ENCODE measurements at regions not wholly inside any gene's neighbourhood (a gene's known extent, or its start where the extent isn't known, plus 50 kb on each side); places are given as distances from the start of the nearest gene placed in this dataset.

GRCh38 chr3:76699846-76700245, 340.1 kb upstream of the ROBO2 start:
- H3K9me3 ChIP-seq (ENCODE audit: control insufficient read depth in 1 of 2, low read length in 2 of 2), result no peaks in the 10 kb centered on the region
- H3K36me3 ChIP-seq (ENCODE audit: control insufficient read depth in 1 of 2, insufficient read depth in 2 of 2, low read length in 2 of 2), result no peaks in the 10 kb centered on the region
- no peaks in the 10 kb centered on the region for H3K27me3 ChIP-seq (ENCODE audit: low read depth, low read length)
- H3K4me1 ChIP-seq (ENCODE audit: control insufficient read depth in 1 of 2, insufficient read depth in 2 of 2, low read length in 2 of 2), result no peaks in the 10 kb centered on the region
- H3K4me3 ChIP-seq (ENCODE audit: low read depth in 1 of 2, low read length in 2 of 2), result no peak overlapping the region
- H3K27ac ChIP-seq (ENCODE audit: low read length), result no peak overlapping the region

- no peak overlapping the region for H3K4me3 ChIP-seq (ENCODE audit: low read depth in 1 of 2, low read length in 2 of 2)
- no peaks in the 10 kb centered on the region for H3K9me3 ChIP-seq (ENCODE audit: control insufficient read depth in 1 of 2, low read length in 2 of 2)
- no peak overlapping the region for H3K27ac ChIP-seq (ENCODE audit: low read length)
- H3K36me3 ChIP-seq (ENCODE audit: control insufficient read depth in 1 of 2, insufficient read depth in 2 of 2, low read length in 2 of 2), result no peaks in the 10 kb centered on the region
- H3K4me1 ChIP-seq (ENCODE audit: control insufficient read depth in 1 of 2, insufficient read depth in 2 of 2, low read length in 2 of 2), result no peaks in the 10 kb centered on the region
- no peaks in the 10 kb centered on the region for H3K27me3 ChIP-seq (ENCODE audit: low read depth, low read length)
Observed at GRCh38 chr3:76700323-76700722, 339.6 kb upstream of the ROBO2 start.

DNA sequence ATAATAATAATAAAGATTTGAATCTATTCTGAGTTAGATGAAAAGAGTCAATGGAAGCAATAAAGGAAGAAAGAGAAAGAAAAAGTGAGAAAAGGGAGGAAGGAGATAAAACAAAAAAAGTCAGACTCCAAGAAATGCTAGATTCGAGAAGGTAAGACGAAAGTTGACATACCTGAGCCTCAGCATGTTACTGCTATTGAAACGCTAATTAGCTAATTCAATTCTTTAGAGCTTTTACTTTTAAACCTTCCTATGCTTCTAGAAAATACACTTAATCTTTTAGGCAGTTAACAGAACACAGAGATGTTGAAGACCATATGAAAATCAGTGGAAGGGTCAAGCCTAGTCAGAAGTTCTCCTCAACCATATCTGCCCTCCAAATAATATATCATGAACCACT, 337.2 kb upstream of the ROBO2 start:
- Histone ChIP-seq H3K4me1 (ENCODE audit: control insufficient read depth in 1 of 2, insufficient read depth in 2 of 2, low read length in 2 of 2) (no peaks in the 10 kb centered on the region), H3K4me3 (ENCODE audit: low read depth in 1 of 2, low read length in 2 of 2) (no peak overlapping the region), H3K36me3 (ENCODE audit: control insufficient read depth in 1 of 2, insufficient read depth in 2 of 2, low read length in 2 of 2) (no peaks in the 10 kb centered on the region), H3K27ac (ENCODE audit: low read length) (no peak overlapping the region), H3K27me3 (ENCODE audit: low read depth, low read length) (no peaks in the 10 kb centered on the region), H3K9me3 (ENCODE audit: control insufficient read depth in 1 of 2, low read length in 2 of 2) (no peaks in the 10 kb centered on the region)

DNA sequence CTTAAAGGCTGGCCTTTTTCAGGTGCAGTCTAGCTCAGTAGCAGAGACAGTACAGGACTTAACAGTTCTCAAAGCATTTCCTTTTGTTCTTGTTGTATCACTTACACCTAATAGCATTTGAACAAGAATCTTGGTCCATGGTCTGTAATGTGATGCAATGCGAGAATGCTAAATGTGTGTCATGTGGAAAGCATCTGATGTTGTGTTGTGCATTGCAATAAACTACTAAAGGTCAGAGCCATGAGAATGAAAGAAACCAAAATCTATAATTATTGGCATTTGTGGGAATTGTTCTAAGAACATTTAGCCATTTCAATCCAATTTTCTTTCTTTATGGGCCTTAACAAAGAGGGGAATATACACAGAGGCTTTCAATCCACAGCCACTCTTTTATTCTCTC, 324.5 kb upstream of the ROBO2 start:
- Histone ChIP-seq H3K36me3 (ENCODE audit: control insufficient read depth in 1 of 2, insufficient read depth in 2 of 2, low read length in 2 of 2) (no peaks in the 10 kb centered on the region), H3K4me3 (ENCODE audit: low read depth in 1 of 2, low read length in 2 of 2) (no peak overlapping the region), H3K27me3 (ENCODE audit: low read depth, low read length) (no peaks in the 10 kb centered on the region), H3K27ac (ENCODE audit: low read length) (no peak overlapping the region), H3K4me1 (ENCODE audit: control insufficient read depth in 1 of 2, insufficient read depth in 2 of 2, low read length in 2 of 2) (no peaks in the 10 kb centered on the region), H3K9me3 (ENCODE audit: control insufficient read depth in 1 of 2, low read length in 2 of 2) (no peaks in the 10 kb centered on the region)

GRCh38 chr3:76723366-76723765, 316.5 kb upstream of the ROBO2 start:
- Histone ChIP-seq H3K27me3 (ENCODE audit: low read depth, low read length) (no peaks in the 10 kb centered on the region), H3K4me1 (ENCODE audit: control insufficient read depth in 1 of 2, insufficient read depth in 2 of 2, low read length in 2 of 2) (no peaks in the 10 kb centered on the region), H3K36me3 (ENCODE audit: control insufficient read depth in 1 of 2, insufficient read depth in 2 of 2, low read length in 2 of 2) (no peaks in the 10 kb centered on the region), H3K27ac (ENCODE audit: low read length) (no peak overlapping the region), H3K9me3 (ENCODE audit: control insufficient read depth in 1 of 2, low read length in 2 of 2) (no peaks in the 10 kb centered on the region), H3K4me3 (ENCODE audit: low read depth in 1 of 2, low read length in 2 of 2) (no peak overlapping the region)

DNA sequence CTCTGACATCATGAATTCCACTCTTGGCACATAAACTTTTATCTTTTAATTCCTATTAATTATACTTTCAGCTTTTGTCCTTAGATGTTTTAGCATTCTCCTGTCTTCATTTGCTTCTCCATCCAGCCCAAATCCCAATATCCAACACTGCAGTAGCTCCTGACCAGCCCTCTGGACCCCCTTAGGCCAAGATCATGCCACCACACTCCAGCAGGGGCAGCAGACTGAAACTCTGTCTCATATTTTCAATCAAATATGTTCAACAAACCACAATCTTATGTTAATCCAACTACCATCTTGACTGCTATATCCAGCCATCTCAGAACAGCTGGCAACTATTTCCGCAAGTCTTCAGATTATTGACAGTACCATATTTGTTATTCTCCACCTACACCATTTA, 315.8 kb upstream of the ROBO2 start:
- Histone ChIP-seq H3K9me3 (ENCODE audit: control insufficient read depth in 1 of 2, low read length in 2 of 2) (no peaks in the 10 kb centered on the region), H3K4me3 (ENCODE audit: low read depth in 1 of 2, low read length in 2 of 2) (no peak overlapping the region), H3K36me3 (ENCODE audit: control insufficient read depth in 1 of 2, insufficient read depth in 2 of 2, low read length in 2 of 2) (no peaks in the 10 kb centered on the region)

GRCh38 chr3:76724706-76725105, 315.2 kb upstream of the ROBO2 start:
- Histone ChIP-seq H3K36me3 (ENCODE audit: control insufficient read depth in 1 of 2, insufficient read depth in 2 of 2, low read length in 2 of 2) (no peaks in the 10 kb centered on the region), H3K4me1 (ENCODE audit: control insufficient read depth in 1 of 2, insufficient read depth in 2 of 2, low read length in 2 of 2) (no peaks in the 10 kb centered on the region), H3K4me3 (ENCODE audit: low read depth in 1 of 2, low read length in 2 of 2) (no peak overlapping the region), H3K27ac (ENCODE audit: low read length) (no peak overlapping the region), H3K9me3 (ENCODE audit: control insufficient read depth in 1 of 2, low read length in 2 of 2) (no peaks in the 10 kb centered on the region), H3K27me3 (ENCODE audit: low read depth, low read length) (no peaks in the 10 kb centered on the region)

More for the DNA sequence above, 315.8 kb upstream of the ROBO2 start:
- no peak overlapping the region for H3K27ac ChIP-seq (ENCODE audit: low read length)
- no peaks in the 10 kb centered on the region for H3K4me1 ChIP-seq (ENCODE audit: control insufficient read depth in 1 of 2, insufficient read depth in 2 of 2, low read length in 2 of 2)
- no peaks in the 10 kb centered on the region for H3K27me3 ChIP-seq (ENCODE audit: low read depth, low read length)

DNA sequence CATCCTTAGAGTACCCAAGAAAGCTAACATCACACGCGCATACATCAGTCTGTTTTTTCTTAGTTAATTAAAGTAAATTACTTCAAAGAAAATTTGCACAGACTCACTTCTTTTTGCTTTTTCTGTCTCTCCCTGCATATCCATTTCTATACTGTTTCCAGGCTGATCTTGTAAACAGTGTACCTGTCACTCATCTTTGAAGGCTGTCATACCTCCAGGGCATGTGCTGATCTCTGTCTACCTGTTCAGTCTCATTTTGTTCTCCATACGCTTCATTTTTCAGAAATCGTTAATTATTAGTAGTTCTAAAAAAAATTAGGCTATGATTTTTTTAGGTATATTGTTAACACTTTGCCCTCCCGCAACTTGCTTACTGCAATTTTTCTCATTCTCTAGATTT, 313.9 kb upstream of the ROBO2 start:
- Histone ChIP-seq H3K36me3 (ENCODE audit: control insufficient read depth in 1 of 2, insufficient read depth in 2 of 2, low read length in 2 of 2) (no peaks in the 10 kb centered on the region), H3K27me3 (ENCODE audit: low read depth, low read length) (no peaks in the 10 kb centered on the region), H3K4me3 (ENCODE audit: low read depth in 1 of 2, low read length in 2 of 2) (no peak overlapping the region), H3K4me1 (ENCODE audit: control insufficient read depth in 1 of 2, insufficient read depth in 2 of 2, low read length in 2 of 2) (no peaks in the 10 kb centered on the region), H3K27ac (ENCODE audit: low read length) (no peak overlapping the region), H3K9me3 (ENCODE audit: control insufficient read depth in 1 of 2, low read length in 2 of 2) (no peaks in the 10 kb centered on the region)

DNA sequence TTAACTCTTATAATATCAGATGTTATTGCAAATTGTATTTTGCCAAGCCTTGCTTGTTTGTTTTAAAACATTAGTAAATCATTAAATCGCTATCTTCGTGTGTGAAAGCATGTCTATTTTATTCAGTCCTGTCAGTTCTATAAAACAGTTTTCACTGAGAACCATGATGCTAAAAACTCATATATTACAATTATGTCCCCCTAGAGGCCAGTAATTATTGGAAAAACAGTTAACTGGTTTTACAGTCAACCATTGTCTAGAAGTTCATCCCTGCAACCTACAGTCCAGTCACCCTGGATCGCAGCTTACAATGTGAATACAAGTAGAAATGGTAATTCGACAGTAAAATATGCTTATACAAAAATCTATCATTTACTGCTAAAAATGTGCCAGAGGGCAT, 311.5 kb upstream of the ROBO2 start:
- no peaks in the 10 kb centered on the region for H3K4me1 ChIP-seq (ENCODE audit: control insufficient read depth in 1 of 2, insufficient read depth in 2 of 2, low read length in 2 of 2)
- H3K36me3 ChIP-seq (ENCODE audit: control insufficient read depth in 1 of 2, insufficient read depth in 2 of 2, low read length in 2 of 2), result no peaks in the 10 kb centered on the region
- no peak overlapping the region for H3K4me3 ChIP-seq (ENCODE audit: low read depth in 1 of 2, low read length in 2 of 2)
- H3K27ac ChIP-seq (ENCODE audit: low read length), result no peak overlapping the region
- no peaks in the 10 kb centered on the region for H3K27me3 ChIP-seq (ENCODE audit: low read depth, low read length)
- no peaks in the 10 kb centered on the region for H3K9me3 ChIP-seq (ENCODE audit: control insufficient read depth in 1 of 2, low read length in 2 of 2)

- H3K36me3 ChIP-seq (ENCODE audit: control insufficient read depth in 1 of 2, insufficient read depth in 2 of 2, low read length in 2 of 2), result no peaks in the 10 kb centered on the region
- no peaks in the 10 kb centered on the region for H3K27me3 ChIP-seq (ENCODE audit: low read depth, low read length)
- no peaks in the 10 kb centered on the region for H3K4me1 ChIP-seq (ENCODE audit: control insufficient read depth in 1 of 2, insufficient read depth in 2 of 2, low read length in 2 of 2)
- H3K4me3 ChIP-seq (ENCODE audit: low read depth in 1 of 2, low read length in 2 of 2), result no peak overlapping the region
- H3K9me3 ChIP-seq (ENCODE audit: control insufficient read depth in 1 of 2, low read length in 2 of 2), result peaks cover 0 to 4% of the 10 kb centered on the region in 2 donors
- H3K27ac ChIP-seq (ENCODE audit: low read length), result no peak overlapping the region
Observed at GRCh38 chr3:76731471-76731870, 308.4 kb upstream of the ROBO2 start.

- Histone ChIP-seq H3K4me3 (ENCODE audit: low read depth in 1 of 2, low read length in 2 of 2) (no peak overlapping the region), H3K4me1 (ENCODE audit: control insufficient read depth in 1 of 2, insufficient read depth in 2 of 2, low read length in 2 of 2) (no peaks in the 10 kb centered on the region), H3K27me3 (ENCODE audit: low read depth, low read length) (no peaks in the 10 kb centered on the region), H3K36me3 (ENCODE audit: control insufficient read depth in 1 of 2, insufficient read depth in 2 of 2, low read length in 2 of 2) (no peaks in the 10 kb centered on the region), H3K9me3 (ENCODE audit: control insufficient read depth in 1 of 2, low read length in 2 of 2) (peaks cover 0 to 4% of the 10 kb centered on the region in 2 donors), H3K27ac (ENCODE audit: low read length) (no peak overlapping the region)
Observed at GRCh38 chr3:76733073-76733759, 306.7 kb upstream of the ROBO2 start.

- H3K9me3 ChIP-seq (ENCODE audit: control insufficient read depth in 1 of 2, low read length in 2 of 2), result peaks cover 0 to 4% of the 10 kb centered on the region in 2 donors
- no peak overlapping the region for H3K27ac ChIP-seq (ENCODE audit: low read length)
- H3K4me3 ChIP-seq (ENCODE audit: low read depth in 1 of 2, low read length in 2 of 2), result no peak overlapping the region
- H3K27me3 ChIP-seq (ENCODE audit: low read depth, low read length), result no peaks in the 10 kb centered on the region
- no peaks in the 10 kb centered on the region for H3K4me1 ChIP-seq (ENCODE audit: control insufficient read depth in 1 of 2, insufficient read depth in 2 of 2, low read length in 2 of 2)
- H3K36me3 ChIP-seq (ENCODE audit: control insufficient read depth in 1 of 2, insufficient read depth in 2 of 2, low read length in 2 of 2), result no peaks in the 10 kb centered on the region
Observed at GRCh38 chr3:76735152-76735551, 304.7 kb upstream of the ROBO2 start.
